ENCODE measurements at regions not wholly inside any gene's neighbourhood (a gene's known extent, or its start where the extent isn't known, plus 50 kb on each side); places are given as distances from the start of the nearest gene placed in this dataset.

- no peak for DNase-seq (ENCODE audit: low spot score)
Observed at GRCh38 chr22:48369789-48370507, 1457.7 kb downstream of the BRD1 start.

GRCh38 chr22:48368975-48369525, 1458.6 kb downstream of the BRD1 start:
- DNase-seq (ENCODE audit: low spot score) = no peak

GRCh38 chr22:48367731-48368130, 1459.9 kb downstream of the BRD1 start:
- peak; percentile 56 for DNase-seq (ENCODE audit: low spot score)

GRCh38 chr22:48366591-48366990, 1461.1 kb downstream of the BRD1 start:
- no peak for DNase-seq (ENCODE audit: low spot score)

- no peak for DNase-seq (ENCODE audit: low spot score)
Observed at GRCh38 chr22:48366056-48366455, 1461.6 kb downstream of the BRD1 start.

GRCh38 chr22:48365386-48365785, 1462.3 kb downstream of the BRD1 start:
- DNase-seq (ENCODE audit: low spot score) = no peak

- no peak for DNase-seq (ENCODE audit: low spot score)
Observed at GRCh38 chr22:48362721-48363404, 1464.8 kb downstream of the BRD1 start.

GRCh38 chr22:48361099-48361639, 1466.5 kb downstream of the BRD1 start:
- no peak for DNase-seq (ENCODE audit: low spot score)

- no peak for DNase-seq (ENCODE audit: low spot score)
Observed at GRCh38 chr22:48359613-48359965, 1468.1 kb downstream of the BRD1 start.

GRCh38 chr22:48358886-48359612, 1468.6 kb downstream of the BRD1 start:
- no peak for DNase-seq (ENCODE audit: low spot score)

GRCh38 chr22:48357961-48358360, 1469.7 kb downstream of the BRD1 start:
- no peak for DNase-seq (ENCODE audit: low spot score)

GRCh38 chr22:48357196-48357595, 1470.5 kb downstream of the BRD1 start:
- DNase-seq (ENCODE audit: low spot score) = no peak

- no peak for DNase-seq (ENCODE audit: low spot score)
Observed at GRCh38 chr22:48356731-48357130, 1470.9 kb downstream of the BRD1 start.

GRCh38 chr22:48354096-48354495, 1473.6 kb downstream of the BRD1 start:
- no peak for DNase-seq (ENCODE audit: low spot score)

- no peak for DNase-seq (ENCODE audit: low spot score)
Observed at GRCh38 chr22:48353116-48353947, 1474.3 kb downstream of the BRD1 start.

GRCh38 chr22:48352086-48352911, 1475.4 kb downstream of the BRD1 start:
- no peak for DNase-seq (ENCODE audit: low spot score)

- DNase-seq (ENCODE audit: low spot score) = no peak
Observed at GRCh38 chr22:48351376-48352085, 1476.1 kb downstream of the BRD1 start.

- no peak for DNase-seq (ENCODE audit: low spot score)
Observed at GRCh38 chr22:48350456-48350855, 1477.2 kb downstream of the BRD1 start.

- no peak for DNase-seq (ENCODE audit: low spot score)
Observed at GRCh38 chr22:48348855-48349254, 1478.8 kb downstream of the BRD1 start.

GRCh38 chr22:48347311-48347710, 1480.4 kb downstream of the BRD1 start:
- DNase-seq (ENCODE audit: low spot score) = no peak
